ENCODE measurements at regions not wholly inside any gene's neighbourhood (a gene's known extent, or its start where the extent isn't known, plus 50 kb on each side); places are given as distances from the start of the nearest gene placed in this dataset.

DNA sequence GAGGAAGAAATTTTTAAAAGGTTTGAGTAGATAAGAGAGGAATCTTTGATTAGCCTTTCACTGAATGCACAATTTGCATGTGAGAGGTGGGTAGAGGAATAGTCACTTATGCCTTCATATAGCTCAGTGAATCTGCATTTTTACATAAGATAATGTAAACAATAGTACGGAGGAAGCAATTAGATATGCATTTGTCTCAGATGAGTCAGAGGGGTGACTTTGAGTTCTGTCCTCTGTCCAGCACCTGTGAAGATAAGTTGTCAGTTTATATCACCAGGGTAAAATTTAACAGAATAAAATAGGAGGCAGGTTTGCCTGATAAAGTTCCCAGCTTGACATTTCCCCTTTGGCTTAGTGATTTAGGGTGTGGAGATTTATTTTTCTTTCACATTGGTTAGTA, 841.9 kb downstream of the PCDH18 start:
- no peak for DNase-seq (ENCODE audit: low read depth in 1 of 2, low spot score in 1 of 2)

GRCh38 chr4:136687596-136687995, 844.7 kb downstream of the PCDH18 start:
- DNase-seq (ENCODE audit: low read depth in 1 of 2, low spot score in 1 of 2), result no peak

DNA sequence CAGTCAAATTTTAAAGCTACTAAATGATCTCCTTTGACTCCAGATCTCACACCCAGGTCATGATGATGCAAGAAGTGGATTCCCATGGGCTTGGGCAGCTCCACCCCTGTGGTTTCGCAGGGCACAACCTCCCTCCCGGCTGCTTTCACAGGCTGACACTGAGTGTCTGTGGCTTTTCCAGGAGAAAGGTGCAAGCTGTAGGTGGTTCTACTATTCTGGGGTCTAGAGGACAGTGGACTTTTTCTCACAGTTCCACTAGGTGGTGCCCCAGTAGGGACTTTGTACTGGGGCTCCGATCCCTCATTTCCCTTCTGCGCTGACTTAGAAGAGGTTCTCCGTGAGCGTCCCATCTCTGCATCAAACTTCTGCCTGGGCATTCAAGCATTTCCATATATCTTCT, 845.2 kb downstream of the PCDH18 start:
- no peak for DNase-seq (ENCODE audit: low read depth in 1 of 2, low spot score in 1 of 2)

DNA sequence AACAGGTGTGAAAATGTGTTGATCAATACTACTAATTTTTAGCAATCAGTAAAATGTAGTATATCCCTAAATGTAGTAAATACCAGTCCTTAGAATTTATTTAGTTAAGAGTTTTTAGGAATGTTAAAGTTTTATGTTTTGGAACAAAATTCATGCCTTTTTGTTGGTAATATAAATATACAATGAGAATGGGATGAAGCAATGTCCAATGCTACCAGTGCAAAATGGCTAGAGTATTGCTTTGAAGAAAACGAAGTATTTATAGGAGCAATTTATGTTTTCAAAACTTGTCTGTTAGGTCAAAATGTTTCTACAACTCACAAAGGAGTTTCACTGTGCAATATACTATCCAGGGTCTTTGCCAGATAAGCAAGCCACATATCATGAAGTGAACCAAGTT, 851.5 kb downstream of the PCDH18 start:
- DNase-seq (ENCODE audit: low read depth in 1 of 2, low spot score in 1 of 2), result no peak

DNA sequence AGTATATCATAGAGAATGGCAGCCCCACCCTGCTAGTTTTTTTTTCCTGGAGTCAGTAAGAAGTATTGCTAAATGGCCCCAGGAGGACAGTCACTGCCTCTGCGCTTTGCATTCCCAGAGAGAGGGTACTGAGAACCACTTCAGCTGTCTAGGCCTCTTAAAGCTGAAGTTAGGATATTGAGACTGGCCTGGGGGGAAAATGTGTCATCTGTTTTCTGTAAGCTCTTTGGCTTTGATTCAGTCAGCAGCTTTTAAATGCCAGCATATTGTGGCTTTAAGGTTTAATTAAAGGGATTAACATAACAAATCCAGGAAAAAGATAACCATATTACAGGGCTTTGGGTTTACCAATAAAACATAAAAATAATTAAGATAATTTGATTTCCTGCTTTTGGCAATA, 852.0 kb downstream of the PCDH18 start:
- no peak for DNase-seq (ENCODE audit: low read depth in 1 of 2, low spot score in 1 of 2)

DNA sequence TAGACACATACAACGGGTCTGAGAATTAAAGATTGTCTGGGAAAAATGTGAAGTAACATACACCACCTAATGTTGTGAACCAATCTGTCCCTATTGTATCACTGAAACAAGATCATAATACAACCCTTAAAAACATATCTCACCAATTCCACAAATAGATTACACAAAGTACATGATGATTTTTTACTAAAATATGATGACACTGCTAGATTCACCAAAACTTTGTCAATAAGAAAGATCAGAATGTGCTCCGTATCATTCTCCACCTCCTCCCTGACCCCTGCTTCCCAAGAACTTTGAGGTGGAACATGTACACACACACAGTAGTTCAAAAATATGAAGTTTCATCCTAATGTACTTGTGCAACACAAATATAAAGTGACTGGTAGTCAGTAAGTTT, 862.0 kb downstream of the PCDH18 start:
- no peak for DNase-seq (ENCODE audit: low read depth in 1 of 2, low spot score in 1 of 2)

DNA sequence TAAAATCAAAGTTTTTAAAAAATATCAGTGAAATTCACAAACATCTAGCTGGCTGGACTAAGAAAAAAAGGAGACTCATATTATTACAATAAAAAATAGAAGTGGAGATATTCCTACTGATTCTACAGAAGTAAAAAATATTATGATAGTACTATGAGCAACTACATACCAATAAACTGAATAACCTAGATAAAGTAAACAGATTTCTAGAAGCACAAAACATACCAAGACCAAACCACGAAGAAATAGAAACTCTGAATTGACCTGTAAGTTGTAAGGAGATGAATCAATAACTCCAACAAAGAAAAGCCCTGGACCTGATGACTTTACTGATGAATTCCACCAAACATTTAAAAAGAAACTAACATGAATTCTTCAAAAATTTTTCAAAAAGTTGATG, 867.3 kb downstream of the PCDH18 start:
- DNase-seq (ENCODE audit: low read depth in 1 of 2, low spot score in 1 of 2), result no peak

DNA sequence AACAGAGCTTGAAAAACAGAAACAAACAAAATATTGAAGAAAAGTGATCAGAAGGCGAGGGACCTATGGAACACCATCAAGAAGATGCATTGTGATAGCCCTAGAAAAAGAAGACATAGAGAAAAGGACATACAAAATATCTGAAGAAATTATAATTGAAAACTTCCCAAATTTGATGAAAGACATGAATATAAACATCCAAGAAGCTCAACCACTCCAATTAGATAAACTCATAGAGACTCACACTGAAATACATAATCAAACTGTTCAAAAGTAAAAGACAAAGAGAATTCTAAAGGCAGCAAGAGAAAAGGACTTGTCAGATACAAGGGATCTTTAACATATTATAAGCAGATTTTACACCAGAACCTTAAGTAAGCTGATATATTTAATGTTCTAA, 869.8 kb downstream of the PCDH18 start:
- no peak for DNase-seq (ENCODE audit: low read depth in 1 of 2, low spot score in 1 of 2)

- DNase-seq (ENCODE audit: low read depth in 1 of 2, low spot score in 1 of 2), result no peak
These were observed 878.5 kb downstream of the PCDH18 start for GRCh38 chr4:136653640-136654406.

- no peak for DNase-seq (ENCODE audit: low read depth in 1 of 2, low spot score in 1 of 2)
These were observed 880.4 kb downstream of the PCDH18 start for GRCh38 chr4:136651932-136652331.

- DNase-seq (ENCODE audit: low read depth in 1 of 2, low spot score in 1 of 2), result no peak
These were observed 881.0 kb downstream of the PCDH18 start for GRCh38 chr4:136651278-136651667.

DNA sequence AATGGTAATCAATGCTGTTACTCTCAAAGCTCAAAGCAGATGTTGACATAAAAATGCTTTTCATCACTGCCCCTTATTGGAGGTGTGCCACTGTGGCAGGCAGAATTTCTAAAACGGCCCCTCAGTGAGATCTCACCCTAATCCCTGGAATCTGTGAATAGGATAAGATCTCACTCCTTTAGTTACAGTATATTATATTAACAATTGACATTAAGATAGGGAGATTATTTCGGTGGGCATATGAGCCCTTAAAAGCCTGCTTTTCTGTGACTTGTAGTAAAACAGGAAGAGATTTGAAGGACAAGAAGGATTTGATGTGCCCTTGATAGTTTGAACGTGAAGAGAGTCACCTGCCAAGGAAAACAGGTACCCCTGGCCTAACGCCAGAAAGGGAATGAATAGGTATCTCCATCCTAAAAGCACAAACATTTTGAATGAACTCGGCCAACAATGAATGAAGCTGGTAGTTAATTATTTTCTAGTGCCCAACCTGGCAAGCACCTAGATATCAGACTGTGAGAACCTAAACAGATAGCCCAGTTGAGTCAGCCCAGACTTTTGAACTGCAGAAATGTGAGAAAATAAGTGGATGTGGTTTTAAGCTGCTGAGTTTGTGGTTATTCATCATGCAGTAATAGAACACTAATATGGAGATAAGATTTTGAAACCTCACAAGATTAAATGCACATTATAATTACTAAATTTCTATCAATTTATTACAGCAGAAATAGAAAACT, 881.6 kb downstream of the PCDH18 start:
- DNase-seq (ENCODE audit: low read depth in 1 of 2, low spot score in 1 of 2), result no peak

DNA sequence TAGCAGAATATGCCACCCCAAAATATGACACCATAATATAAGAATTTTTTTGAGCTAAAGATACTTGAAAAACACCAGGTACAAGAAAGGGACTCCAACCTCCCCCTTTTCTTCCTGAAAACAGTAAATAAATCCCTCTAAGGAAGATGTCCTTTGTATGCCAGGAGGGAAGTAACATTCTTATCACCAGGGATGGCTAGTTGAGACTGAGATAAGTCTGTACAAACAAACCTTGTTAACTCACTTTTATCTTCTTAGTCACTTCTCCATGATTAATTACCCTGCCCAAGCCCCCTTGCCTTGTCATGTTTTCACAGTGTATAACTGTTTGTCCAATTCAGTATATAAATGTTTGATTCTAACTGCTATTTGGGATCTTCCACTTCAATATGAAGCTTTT, 888.0 kb downstream of the PCDH18 start:
- DNase-seq (ENCODE audit: low read depth in 1 of 2, low spot score in 1 of 2), result no peak

DNA sequence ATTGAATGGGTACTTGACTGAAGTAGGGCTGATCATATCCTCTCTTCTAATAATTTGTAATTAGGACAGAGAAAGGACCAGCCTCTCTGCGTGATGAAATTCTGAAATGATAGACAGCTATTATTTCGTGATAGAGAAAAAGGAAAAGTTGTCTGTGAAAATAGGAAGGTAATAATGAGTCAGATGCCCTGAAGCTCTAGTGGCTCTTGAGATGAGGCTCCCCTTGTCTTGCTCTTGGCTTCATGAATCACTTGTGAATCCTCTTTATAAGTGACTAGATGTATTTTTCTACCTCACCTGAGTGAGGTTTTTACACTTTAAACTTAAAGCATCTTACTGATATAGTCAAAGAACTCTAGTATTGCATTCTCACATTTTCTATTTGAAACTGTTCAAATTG, 888.9 kb downstream of the PCDH18 start:
- no peak for DNase-seq (ENCODE audit: low read depth in 1 of 2, low spot score in 1 of 2)

DNA sequence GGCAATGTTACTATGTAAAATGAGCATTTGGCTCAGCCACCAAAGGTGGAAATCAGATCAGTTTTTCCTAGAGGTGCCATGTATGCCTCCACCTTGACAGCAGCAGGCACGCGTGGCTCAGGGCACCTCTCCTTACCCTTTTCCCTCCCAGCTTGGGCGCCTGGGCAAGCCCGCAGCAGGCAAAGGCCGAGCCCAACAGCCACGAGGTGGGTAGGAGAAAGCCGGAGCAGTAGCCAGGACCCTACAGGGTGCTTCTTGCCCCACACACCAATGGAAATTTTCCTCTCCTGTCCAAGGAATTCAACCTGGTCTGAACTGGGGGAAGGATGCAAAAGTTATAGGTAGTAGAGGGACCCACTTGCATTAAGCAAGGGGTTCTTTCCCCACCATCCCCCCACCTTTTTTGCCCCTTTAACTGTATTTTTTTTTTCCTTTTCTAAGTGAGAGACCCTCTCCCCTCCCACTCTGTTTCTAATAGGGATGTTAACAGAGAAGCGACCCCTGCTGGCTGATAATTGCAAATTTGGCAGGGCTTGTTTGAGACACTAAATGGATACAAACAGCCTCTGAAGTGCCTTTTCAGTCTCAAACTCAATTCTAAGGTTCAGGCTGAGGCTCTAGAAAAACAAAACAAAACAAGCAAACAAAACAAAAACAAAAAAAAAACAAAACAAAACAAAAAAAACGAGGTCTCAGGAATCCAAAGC, 895.1 kb downstream of the PCDH18 start:
- no peak for DNase-seq (ENCODE audit: low read depth in 1 of 2, low spot score in 1 of 2)

GRCh38 chr4:136636155-136636554, 896.1 kb downstream of the PCDH18 start:
- no peak for DNase-seq (ENCODE audit: low read depth in 1 of 2, low spot score in 1 of 2)

DNA sequence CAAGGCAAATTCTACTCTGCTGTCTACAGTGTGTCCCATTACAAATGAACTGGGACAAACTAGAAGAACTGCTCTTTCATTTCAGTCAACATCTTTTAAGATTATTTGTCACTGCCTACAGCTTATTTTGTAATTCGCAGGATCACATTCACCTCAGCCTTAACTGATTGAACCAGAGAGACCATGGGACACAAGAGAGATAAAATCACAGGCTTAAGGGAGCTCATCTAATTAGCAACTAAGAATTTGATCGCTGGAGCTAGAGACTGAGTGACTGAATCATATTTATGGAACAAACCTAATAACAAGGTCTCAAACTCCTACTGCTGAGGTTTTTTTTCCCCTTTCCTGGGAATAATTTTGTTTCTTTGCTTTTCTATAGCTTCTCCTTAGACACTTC, 898.2 kb downstream of the PCDH18 start:
- no peak for DNase-seq (ENCODE audit: low read depth in 1 of 2, low spot score in 1 of 2)

- DNase-seq (ENCODE audit: low read depth in 1 of 2, low spot score in 1 of 2), result no peak
These were observed 932.4 kb downstream of the PCDH18 start for GRCh38 chr4:136599890-136600289.

DNA sequence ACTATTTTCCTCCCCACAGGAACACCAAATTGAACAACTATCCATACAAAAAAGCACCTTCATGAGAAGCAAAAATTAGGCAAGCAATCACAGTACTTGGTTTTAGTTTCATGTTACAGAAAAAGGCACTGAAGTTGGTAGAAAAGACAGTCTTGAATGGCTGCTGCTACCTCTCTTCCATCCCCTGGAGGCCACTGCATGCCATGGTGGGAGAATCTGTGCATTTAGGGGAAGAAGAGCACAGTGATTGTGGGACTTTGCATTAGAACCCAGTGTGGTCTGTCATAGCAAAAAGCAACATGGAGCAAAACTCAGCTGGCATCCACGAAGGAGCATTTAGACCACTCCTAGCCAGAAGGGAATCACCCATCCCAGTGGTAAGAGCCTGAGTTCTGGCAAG, 941.9 kb downstream of the PCDH18 start:
- no peak for DNase-seq (ENCODE audit: low read depth in 1 of 2, low spot score in 1 of 2)

DNA sequence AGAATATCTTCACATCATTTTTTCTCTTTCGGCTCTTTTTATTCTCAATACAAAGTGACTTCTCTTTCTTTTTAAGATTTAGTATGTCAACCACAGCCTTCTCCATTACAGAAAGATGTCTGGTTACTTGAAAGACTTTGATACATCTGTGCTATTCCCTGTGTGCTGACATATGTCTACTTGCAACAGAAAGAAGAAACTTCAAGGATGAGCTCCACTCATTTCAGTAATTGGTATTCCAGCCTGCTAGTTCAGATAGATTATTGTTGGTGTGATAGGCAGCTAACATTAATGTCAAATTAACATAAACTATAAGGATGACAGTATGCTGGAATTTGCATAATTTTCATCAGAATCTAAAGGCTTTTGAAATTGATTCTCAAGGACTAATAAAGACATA, 948.7 kb downstream of the PCDH18 start:
- DNase-seq (ENCODE audit: low read depth in 1 of 2, low spot score in 1 of 2), result no peak

- DNase-seq (ENCODE audit: low read depth in 1 of 2, low spot score in 1 of 2), result no peak
These were observed 951.2 kb downstream of the PCDH18 start for GRCh38 chr4:136581119-136581518.

- no peak for DNase-seq (ENCODE audit: low read depth in 1 of 2, low spot score in 1 of 2)
These were observed 957.1 kb downstream of the PCDH18 start for GRCh38 chr4:136575146-136575545.

Data from activated CD4-positive, alpha-beta T cell treated with anti-CD3 and anti-CD28 coated beads, Interleukin-2, amount 50 U/mL, for 24 hours (primary cell).